B cell (primary cell): ENCODE measurements at regions not wholly inside any gene's neighbourhood (a gene's known extent, or its start where the extent isn't known, plus 50 kb on each side); places are given as distances from the start of the nearest gene placed in this dataset.

Source experiments
- ATAC-seq: fragments of 200-7000 bp; cut with Tn5 transposase; one replicate; pipeline ENCODE4 v1.10.0; 2021; ENCODE audit warnings: low read depth, mild to moderate bottlenecking, moderate number of reproducible peaks, moderate library complexity
- CTCF ChIA-PET: fragments of 350-600 bp; sonication (Branson Sonifier 250); formaldehyde crosslinking; loops from one replicate; lab custom pipeline; 2021; ENCODE audit warnings: antibody characterized with exemption, inconsistent platforms; lab: Charles Lee
- POLR2A ChIA-PET: fragments of 350-600 bp; sonication (Branson Sonifier 250); formaldehyde crosslinking; loops from one replicate; lab custom pipeline; 2021; ENCODE audit warnings: antibody characterized with exemption; lab: Charles Lee
- DNase-seq: peaks from one replicate; pipeline ENCODE4 v3.0.0; 2013
- H2AFZ ChIP-seq: 2 replicates; pipeline ENCODE4 v1.6.1; 2012; ENCODE audit warnings: mild to moderate bottlenecking, low read depth, low read length; ENCODE audit not compliant: insufficient read depth, poor library complexity, severe bottlenecking
- H3K27ac ChIP-seq, 2 donors: 1 replicate in 1 of 2; 2 replicates in 1 of 2; pipeline ENCODE4 v1.5.1; 2012 to 2013; ENCODE audit warnings: low read length in 2 of 2, mild to moderate bottlenecking in 2 of 2, moderate library complexity in 1 of 2
- H3K27me3 ChIP-seq, 4 experiments: fragments of 200-600 bp in 1 of 4; sonication (generic) in 1 of 4; replicated peaks in 1 of 4; 1 replicate in 2 of 4; 2 replicates in 2 of 4; pipeline versions ENCODE4 v1.6.1 to v1.7.0; 2013 to 2016; ENCODE audit warnings: low read length in 3 of 4, mild to moderate bottlenecking in 2 of 4, mixed read lengths in 1 of 4, moderate library complexity in 1 of 4; ENCODE audit not compliant: insufficient read depth in 4 of 4, control insufficient read depth in 3 of 4; ENCODE audit errors: control extremely low read depth in 1 of 4
- H3K36me3 ChIP-seq, 2 experiments: replicated peaks in 1 of 2; 1 replicate in 1 of 2; 2 replicates in 1 of 2; pipeline versions ENCODE4 v1.6.1 to v1.7.1; 2013; ENCODE audit warnings: low read length in 1 of 2; ENCODE audit not compliant: insufficient read depth in 2 of 2, control insufficient read depth in 1 of 2; ENCODE audit errors: control extremely low read depth in 1 of 2, extremely low read depth in 1 of 2
- H3K4me1 ChIP-seq, 2 donors: fragments of 200-600 bp in 1 of 2; sonication (generic) in 1 of 2; 1 replicate in 1 of 2; 2 replicates in 1 of 2; pipeline versions ENCODE4 v1.5.1 to v1.6.1; 2013 to 2017; ENCODE audit warnings: low read length in 2 of 2; ENCODE audit not compliant: control insufficient read depth in 2 of 2, insufficient read depth in 2 of 2
- H3K4me2 ChIP-seq: replicated peaks from 2 replicates; pipeline ENCODE3; 2012; ENCODE audit warnings: mild to moderate bottlenecking, low read depth, low read length; ENCODE audit not compliant: poor library complexity, severe bottlenecking
- H3K4me3 ChIP-seq, 5 experiments: fragments of 200-600 bp in 1 of 5; sonication (generic) in 1 of 5; 1 replicate in 3 of 5; 2 replicates in 2 of 5; pipeline versions ENCODE4 v1.5.1 to v1.7.0; 2011 to 2016; ENCODE audit warnings: low read length in 4 of 5, mild to moderate bottlenecking in 4 of 5, low read depth in 2 of 5, control low read depth in 1 of 5, moderate library complexity in 1 of 5; ENCODE audit not compliant: insufficient read depth in 1 of 5; ENCODE audit errors: control extremely low read depth in 1 of 5, extremely low read depth in 1 of 5
- H3K79me2 ChIP-seq: fragments of 200-600 bp; sonication (generic); one replicate; pipeline ENCODE4 v1.6.0; 2016; ENCODE audit warnings: low read length; ENCODE audit not compliant: control insufficient read depth, insufficient read depth
- H3K9ac ChIP-seq: fragments of 200-600 bp; sonication (generic); 2 replicates; pipeline ENCODE4 v1.6.1; 2017; ENCODE audit warnings: mild to moderate bottlenecking, low read length, moderate library complexity
- H3K9me3 ChIP-seq, 3 donors: one replicate each; pipeline versions ENCODE4 v1.6.1 to v1.7.1; 2013; ENCODE audit warnings: low read length in 2 of 3; ENCODE audit not compliant: control insufficient read depth in 2 of 3, insufficient read depth in 1 of 3; ENCODE audit errors: control extremely low read depth in 1 of 3
- H4K20me1 ChIP-seq: 2 replicates; pipeline ENCODE4 v1.6.0; 2012; ENCODE audit warnings: mild to moderate bottlenecking, low read length; ENCODE audit not compliant: insufficient read depth, control insufficient read depth, poor library complexity, severe bottlenecking
- H3K27ac Mint-ChIP-seq: one replicate; pipeline ENCODE4 v1.8.0; 2021; ENCODE audit warnings: mixed read lengths
- H3K27me3 Mint-ChIP-seq: one replicate; pipeline ENCODE4 v1.8.0; 2021; ENCODE audit warnings: mixed read lengths
- H3K4me1 Mint-ChIP-seq: one replicate; pipeline ENCODE4 v1.8.0; 2021; ENCODE audit warnings: mixed read lengths
- H3K4me3 Mint-ChIP-seq: one replicate; pipeline ENCODE4 v1.8.0; 2021; ENCODE audit warnings: mixed read lengths
- H3K9me3 Mint-ChIP-seq: one replicate; pipeline ENCODE4 v1.8.0; 2022; ENCODE audit warnings: mixed read lengths; ENCODE audit not compliant: insufficient read depth
- CTCF ChIP-seq: fragments of 200-600 bp; IDR thresholded peaks from one replicate; pipeline ENCODE4 v1.8.0; 2022; ENCODE audit warnings: antibody characterized with exemption, mild to moderate bottlenecking
- EZH2 ChIP-seq: IDR thresholded peaks from 2 replicates; pipeline ENCODE4 v1.6.1; 2012; ENCODE audit warnings: borderline replicate concordance, low read depth, mild to moderate bottlenecking, moderate library complexity, low read length; ENCODE audit not compliant: insufficient read depth, poor library complexity, severe bottlenecking
- WGBS: methylation state at CpG from one replicate; pipeline ENCODE4 v1.1.5; 2013; ENCODE audit warnings: missing lambda C conversion rate; ENCODE audit not compliant: insufficient coverage; 5-methylcytosine and 5-hydroxymethylcytosine counted together
- intact Hi-C: fragments of 100-400 bp; cut with micrococcal nuclease; formaldehyde crosslinking; loops from one replicate; pipeline ENCODE4 v1.10.0; 2022

- Mint-ChIP-seq H3K4me1 (no peaks in the 10 kb centered on the region), H3K4me3 (no peak overlapping the region), H3K27ac (no peak overlapping the region), H3K9me3 (peaks cover 3% of the 10 kb centered on the region), H3K27me3 (peaks cover 4% of the 10 kb centered on the region)
- Histone ChIP-seq H3K4me1 (no peaks in the 10 kb centered on the region), H3K9ac (no peak overlapping the region), H3K9me3 (peaks cover 0 to 8% (median 0%) of the 10 kb centered on the region in 3 donors), H3K4me2 (no peak overlapping the region), H2AFZ (no peak overlapping the region), H3K4me3 (no peak overlapping the region), H3K27me3 (no peaks in the 10 kb centered on the region), H4K20me1 (no peaks in the 10 kb centered on the region), H3K36me3 (no peaks in the 10 kb centered on the region), H3K79me2 (no peaks in the 10 kb centered on the region), H3K27ac (no peak overlapping the region)
- DNase-seq, result no peak
- TF ChIP-seq CTCF (no peak), EZH2 (no peak)
- CTCF ChIA-PET, result no interaction called here
- WGBS, result 90% methylated on average over 4 of the region's 6 CpGs
- no peak for ATAC-seq
- intact Hi-C loops, result no loop called here
- POLR2A ChIA-PET, result no interaction called here
Observed at GRCh38 chr20:60203451-60203850, 245.2 kb downstream of the CDH26 start.

- no peak overlapping the region for H3K27ac Mint-ChIP-seq
- no peaks in the 10 kb centered on the region for H4K20me1 ChIP-seq
- no peak overlapping the region for H2AFZ ChIP-seq
- POLR2A ChIA-PET, result no interaction called here
- H3K4me3 Mint-ChIP-seq, result no peak overlapping the region
- no peak overlapping the region for H3K27ac ChIP-seq
- no peaks in the 10 kb centered on the region for H3K36me3 ChIP-seq
- CTCF ChIA-PET, result no interaction called here
- TF ChIP-seq CTCF, result no peak
- no peak for TF ChIP-seq EZH2
- H3K27me3 Mint-ChIP-seq, result peaks cover 7% of the 10 kb centered on the region
- DNase-seq (no peak), ATAC-seq (no peak)
- no peaks in the 10 kb centered on the region for H3K4me1 Mint-ChIP-seq
- H3K4me2 ChIP-seq, result no peak overlapping the region
- H3K9me3 Mint-ChIP-seq, result no peaks in the 10 kb centered on the region
- intact Hi-C loops, result no loop called here
- H3K9ac ChIP-seq, result no peak overlapping the region
- H3K27me3 ChIP-seq, result no peaks in the 10 kb centered on the region
- no CpG with 5 or more reads among the region's 4 CpGs for WGBS
- no peaks in the 10 kb centered on the region for H3K4me1 ChIP-seq
- H3K4me3 ChIP-seq, result no peak overlapping the region
- H3K79me2 ChIP-seq, result no peaks in the 10 kb centered on the region
- H3K9me3 ChIP-seq, result peaks cover 0 to 7% (median 0%) of the 10 kb centered on the region in 3 donors
Observed at GRCh38 chr20:60204601-60205000, 246.4 kb downstream of the CDH26 start.
